ENCODE measurements at regions not wholly inside any gene's neighbourhood (a gene's known extent, or its start where the extent isn't known, plus 50 kb on each side); places are given as distances from the start of the nearest gene placed in this dataset.

DNA sequence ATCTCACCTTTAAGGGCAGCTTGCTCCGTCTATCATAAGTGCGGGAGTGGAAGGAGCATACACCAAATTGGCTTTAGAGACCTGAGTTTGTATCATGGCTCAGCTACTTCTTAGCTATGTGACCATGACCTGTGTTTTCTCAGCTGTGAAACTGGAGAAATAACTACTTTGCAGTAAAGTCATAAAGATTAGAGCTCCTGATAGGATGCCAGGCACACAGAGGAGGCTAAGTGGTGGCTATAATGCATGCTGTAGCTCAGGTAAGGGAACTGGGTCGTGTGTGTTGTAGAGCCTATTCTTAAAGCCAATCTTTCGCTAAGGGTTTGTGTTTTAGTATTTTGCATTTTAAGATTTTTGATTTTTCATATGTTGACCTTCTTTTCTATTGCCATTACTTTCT lies 451.5 kb upstream of the MAN1A1 start:
- FAIRE-seq (no peak), DNase-seq (ENCODE audit: low read depth) (no peak)
- no peak overlapping the region for H3K4me3 ChIP-seq (ENCODE audit: low read depth, low read length)
- no peaks in the 10 kb centered on the region for H3K27me3 ChIP-seq (ENCODE audit: control insufficient read depth, insufficient read depth, low read length)
- no peaks in the 10 kb centered on the region for H3K36me3 ChIP-seq (ENCODE audit: control insufficient read depth, insufficient read depth, low read length)
- TF ChIP-seq, protein P1, sequence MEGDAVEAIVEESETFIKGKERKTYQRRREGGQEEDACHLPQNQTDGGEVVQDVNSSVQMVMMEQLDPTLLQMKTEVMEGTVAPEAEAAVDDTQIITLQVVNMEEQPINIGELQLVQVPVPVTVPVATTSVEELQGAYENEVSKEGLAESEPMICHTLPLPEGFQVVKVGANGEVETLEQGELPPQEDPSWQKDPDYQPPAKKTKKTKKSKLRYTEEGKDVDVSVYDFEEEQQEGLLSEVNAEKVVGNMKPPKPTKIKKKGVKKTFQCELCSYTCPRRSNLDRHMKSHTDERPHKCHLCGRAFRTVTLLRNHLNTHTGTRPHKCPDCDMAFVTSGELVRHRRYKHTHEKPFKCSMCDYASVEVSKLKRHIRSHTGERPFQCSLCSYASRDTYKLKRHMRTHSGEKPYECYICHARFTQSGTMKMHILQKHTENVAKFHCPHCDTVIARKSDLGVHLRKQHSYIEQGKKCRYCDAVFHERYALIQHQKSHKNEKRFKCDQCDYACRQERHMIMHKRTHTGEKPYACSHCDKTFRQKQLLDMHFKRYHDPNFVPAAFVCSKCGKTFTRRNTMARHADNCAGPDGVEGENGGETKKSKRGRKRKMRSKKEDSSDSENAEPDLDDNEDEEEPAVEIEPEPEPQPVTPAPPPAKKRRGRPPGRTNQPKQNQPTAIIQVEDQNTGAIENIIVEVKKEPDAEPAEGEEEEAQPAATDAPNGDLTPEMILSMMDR (IDR thresholded peaks at IDR 0.05; ENCODE audit: insufficient read depth, low read length, severe bottlenecking): no peak

- FAIRE-seq: no peak
- peak; percentile 28 for DNase-seq (ENCODE audit: low read depth)
- H3K27me3 ChIP-seq (ENCODE audit: control insufficient read depth, insufficient read depth, low read length): no peaks in the 10 kb centered on the region
- H3K36me3 ChIP-seq (ENCODE audit: control insufficient read depth, insufficient read depth, low read length): no peaks in the 10 kb centered on the region
- H3K4me3 ChIP-seq (ENCODE audit: low read depth, low read length): no peak overlapping the region
- TF ChIP-seq, protein P1 (IDR thresholded peaks at IDR 0.05; ENCODE audit: insufficient read depth, low read length, severe bottlenecking): no peak
Observed at GRCh38 chr6:119800526-119800925, 451.0 kb upstream of the MAN1A1 start.

DNA sequence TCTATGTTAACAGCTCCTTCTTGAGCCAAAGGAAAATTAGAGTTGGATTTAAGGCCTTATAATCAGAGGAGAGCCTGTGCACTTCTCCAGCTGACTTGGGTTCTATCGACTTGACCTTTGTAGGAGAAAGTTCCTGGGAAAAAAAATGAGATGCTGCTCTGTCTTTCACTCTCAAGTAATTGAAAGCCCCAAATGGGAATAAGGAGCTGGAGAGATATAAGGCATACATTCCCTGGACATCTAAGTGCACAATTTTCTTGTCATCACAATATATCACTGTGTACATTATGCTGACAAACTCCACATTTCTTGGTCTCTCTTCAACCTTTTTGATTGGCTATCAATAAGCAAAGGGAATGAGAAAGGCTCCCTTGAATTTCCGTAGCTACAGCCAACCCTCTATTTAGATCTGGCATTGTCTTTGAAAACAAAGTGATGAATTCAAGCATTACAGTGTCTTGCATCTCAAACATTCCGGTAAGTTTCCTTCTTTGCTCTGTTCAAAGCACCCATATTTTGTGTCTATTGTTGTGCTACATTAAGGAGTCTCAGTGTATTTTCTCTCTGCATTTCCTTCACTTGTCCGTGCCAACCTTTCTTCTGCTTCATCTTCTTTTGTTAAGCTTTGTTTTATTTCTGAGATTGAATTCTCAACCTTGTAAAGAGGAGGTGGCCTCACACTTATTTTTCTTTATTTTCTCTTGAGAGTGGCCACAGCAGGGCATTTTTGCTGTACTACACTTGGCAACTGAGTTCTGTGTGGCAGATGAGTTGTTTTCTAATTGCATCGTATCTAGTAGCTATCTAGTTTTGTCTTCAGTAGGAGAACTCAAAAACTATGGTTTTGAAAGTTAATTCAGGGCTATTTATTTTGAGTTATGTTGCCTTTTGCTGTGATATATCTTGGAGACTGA lies 450.3 kb upstream of the MAN1A1 start:
- FAIRE-seq: no peak

GRCh38 chr6:119791736-119792135 lies 442.2 kb upstream of the MAN1A1 start:
- Histone ChIP-seq H3K27me3 (ENCODE audit: control insufficient read depth, insufficient read depth, low read length) (no peaks in the 10 kb centered on the region), H3K4me3 (ENCODE audit: low read depth, low read length) (no peak overlapping the region), H3K36me3 (ENCODE audit: control insufficient read depth, insufficient read depth, low read length) (no peaks in the 10 kb centered on the region)
- TF ChIP-seq, protein P1 (IDR thresholded peaks at IDR 0.05; ENCODE audit: insufficient read depth, low read length, severe bottlenecking): no peak
- peak; percentile 42 for DNase-seq (ENCODE audit: low read depth)
- no peak for FAIRE-seq

More for the DNA sequence above, 450.3 kb upstream of the MAN1A1 start:
- H3K36me3 ChIP-seq (ENCODE audit: control insufficient read depth, insufficient read depth, low read length): no peaks in the 10 kb centered on the region
- H3K27me3 ChIP-seq (ENCODE audit: control insufficient read depth, insufficient read depth, low read length): no peaks in the 10 kb centered on the region
- no peak for DNase-seq (ENCODE audit: low read depth)
- no peak overlapping the region for H3K4me3 ChIP-seq (ENCODE audit: low read depth, low read length)
- TF ChIP-seq, protein P1 (IDR thresholded peaks at IDR 0.05; ENCODE audit: insufficient read depth, low read length, severe bottlenecking): no peak

- DNase-seq (ENCODE audit: low read depth) (no peak), FAIRE-seq (no peak)
- H3K36me3 ChIP-seq (ENCODE audit: control insufficient read depth, insufficient read depth, low read length): no peaks in the 10 kb centered on the region
- TF ChIP-seq, protein P1 (IDR thresholded peaks at IDR 0.05; ENCODE audit: insufficient read depth, low read length, severe bottlenecking): no peak
- no peaks in the 10 kb centered on the region for H3K27me3 ChIP-seq (ENCODE audit: control insufficient read depth, insufficient read depth, low read length)
- H3K4me3 ChIP-seq (ENCODE audit: low read depth, low read length): no peak overlapping the region
Observed at GRCh38 chr6:119781365-119781764, 431.8 kb upstream of the MAN1A1 start.

Measured in bronchial epithelial cell (primary cell).